ENCODE measurements at regions not wholly inside any gene's neighbourhood (a gene's known extent, or its start where the extent isn't known, plus 50 kb on each side); places are given as distances from the start of the nearest gene placed in this dataset.

DNA sequence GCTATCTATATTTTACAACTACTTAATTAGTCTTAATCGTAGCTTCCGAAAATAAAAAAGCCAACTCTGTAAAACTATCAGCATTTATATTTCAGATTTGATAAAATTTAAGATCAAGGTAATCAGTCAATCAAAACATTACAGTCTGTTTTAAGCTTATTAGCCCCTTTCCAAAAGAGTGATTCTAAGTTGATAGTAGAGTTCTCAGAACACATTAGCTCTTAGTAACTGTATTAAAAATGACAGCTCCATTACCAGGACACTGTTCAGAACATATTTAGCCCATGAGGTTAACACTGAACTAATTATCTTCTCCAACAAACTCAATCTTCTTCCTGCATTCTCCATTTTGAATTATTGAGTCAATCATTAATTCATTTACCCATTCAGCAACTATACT is 110.3 kb upstream of the PALS2 start:
- FAIRE-seq (no peak), DNase-seq (ENCODE audit: extremely low spot score, insufficient read length, low read depth) (no peak)

DNA sequence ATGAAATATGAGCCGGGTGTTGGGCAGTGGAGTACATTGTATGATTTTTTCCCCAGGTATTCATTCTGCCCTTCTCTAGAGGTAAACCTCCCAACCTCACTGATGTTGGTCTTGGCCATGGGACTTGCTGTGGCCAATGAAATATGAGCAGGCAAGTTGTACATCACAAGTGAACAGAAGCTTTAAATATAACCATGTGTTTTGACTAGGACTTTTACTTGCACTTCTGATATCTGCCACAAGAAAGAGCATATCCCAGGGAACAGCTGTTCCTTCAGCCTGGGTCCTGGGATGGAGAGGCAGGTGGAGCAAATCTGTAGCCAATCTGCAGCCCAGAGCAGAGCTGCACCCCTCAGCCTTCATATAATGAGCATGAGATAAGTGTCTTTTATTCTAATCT is 109.8 kb upstream of the PALS2 start:
- FAIRE-seq, result no peak
- DNase-seq (ENCODE audit: extremely low spot score, insufficient read length, low read depth), result no peak

DNA sequence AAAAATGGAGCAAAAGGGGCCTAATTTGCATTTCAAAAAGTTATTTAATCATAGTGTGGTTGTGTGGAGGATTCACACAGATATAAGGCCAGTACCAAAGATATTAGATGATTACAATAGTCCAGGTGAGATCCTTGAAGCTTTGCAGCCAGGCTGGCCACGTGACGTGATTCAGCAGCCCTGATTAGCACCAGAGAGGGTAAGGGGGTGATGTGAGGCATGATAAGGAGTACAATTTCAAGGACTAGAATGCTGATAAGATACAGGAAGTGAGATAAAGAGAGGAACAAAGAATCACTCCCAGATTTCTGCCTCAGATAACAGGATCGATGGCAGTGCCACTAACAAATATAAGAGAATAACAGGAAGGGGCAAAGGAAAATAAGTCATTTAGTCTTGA is 108.4 kb upstream of the PALS2 start:
- no peak for DNase-seq (ENCODE audit: extremely low spot score, insufficient read length, low read depth)
- FAIRE-seq, result no peak

DNA sequence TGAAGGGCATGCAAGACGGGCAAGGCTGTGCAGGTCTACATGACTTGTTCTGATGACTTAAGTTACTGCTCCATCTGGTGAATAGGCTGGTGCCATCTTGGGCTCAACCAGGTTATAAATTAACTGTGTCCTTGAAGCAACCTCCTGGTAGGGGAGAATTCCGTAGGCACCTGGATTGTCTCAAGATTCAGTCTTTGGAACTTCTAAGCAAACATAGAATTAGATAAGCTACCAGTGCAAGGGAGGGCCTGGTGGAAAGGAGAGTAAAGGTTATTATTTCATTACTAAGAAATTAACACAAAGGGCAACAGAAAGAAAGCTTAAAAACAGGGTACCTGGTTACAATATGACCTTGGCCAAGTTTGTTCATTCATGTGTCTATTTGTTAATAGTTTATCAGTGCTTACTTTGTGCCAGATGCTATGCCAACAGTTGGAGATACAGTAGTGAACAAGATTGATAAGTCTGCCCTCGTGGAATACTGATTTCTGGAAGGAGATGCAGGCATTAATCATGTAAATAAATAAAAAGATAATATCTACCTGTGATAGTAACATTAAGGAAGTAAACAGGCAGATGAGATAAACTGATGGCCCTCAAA is 107.0 kb upstream of the PALS2 start:
- no peak for DNase-seq (ENCODE audit: extremely low spot score, insufficient read length, low read depth)
- FAIRE-seq, result no peak

DNA sequence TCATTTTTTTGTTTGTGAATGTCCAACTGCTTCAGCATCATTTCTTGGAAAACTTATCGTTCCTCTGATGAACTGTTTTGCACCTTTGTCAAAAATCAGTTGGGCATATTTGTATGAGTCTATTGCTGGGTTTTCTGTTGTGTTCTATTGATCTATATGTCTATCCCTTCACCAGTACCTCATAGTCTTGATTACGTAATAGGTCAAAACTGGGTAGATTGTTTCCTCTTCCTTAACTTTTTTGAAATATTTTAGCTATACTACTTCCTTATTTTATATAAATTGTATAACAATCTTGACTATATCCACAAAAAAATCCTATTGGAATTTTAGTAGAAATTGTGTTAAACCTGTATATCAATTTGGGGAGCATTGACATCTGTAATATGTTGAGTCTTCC is 104.1 kb upstream of the PALS2 start:
- DNase-seq (ENCODE audit: extremely low spot score, insufficient read length, low read depth), result no peak

DNA sequence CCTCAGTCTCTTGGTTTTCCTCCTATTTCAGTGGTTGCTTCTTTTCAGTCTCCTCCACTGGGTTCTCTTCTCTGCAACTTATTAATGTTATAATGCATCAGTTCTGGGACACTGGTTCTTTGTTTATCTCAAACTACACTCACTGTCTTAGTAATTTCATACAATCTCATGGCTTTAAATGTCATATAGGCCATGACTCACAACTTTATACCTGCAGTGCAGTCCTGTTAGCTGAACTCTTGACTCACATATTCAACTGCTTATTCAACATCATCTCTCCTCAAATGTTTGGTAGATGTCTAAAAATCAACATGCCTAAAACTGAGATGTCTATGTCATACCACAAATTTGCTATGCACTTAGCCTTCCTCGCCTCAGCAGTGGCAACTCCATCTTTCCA is 101.2 kb upstream of the PALS2 start:
- peak; percentile 9 for FAIRE-seq
- no peak for DNase-seq (ENCODE audit: extremely low spot score, insufficient read length, low read depth)

More for the DNA sequence above, 104.1 kb upstream of the PALS2 start:
- FAIRE-seq, result no peak

DNA sequence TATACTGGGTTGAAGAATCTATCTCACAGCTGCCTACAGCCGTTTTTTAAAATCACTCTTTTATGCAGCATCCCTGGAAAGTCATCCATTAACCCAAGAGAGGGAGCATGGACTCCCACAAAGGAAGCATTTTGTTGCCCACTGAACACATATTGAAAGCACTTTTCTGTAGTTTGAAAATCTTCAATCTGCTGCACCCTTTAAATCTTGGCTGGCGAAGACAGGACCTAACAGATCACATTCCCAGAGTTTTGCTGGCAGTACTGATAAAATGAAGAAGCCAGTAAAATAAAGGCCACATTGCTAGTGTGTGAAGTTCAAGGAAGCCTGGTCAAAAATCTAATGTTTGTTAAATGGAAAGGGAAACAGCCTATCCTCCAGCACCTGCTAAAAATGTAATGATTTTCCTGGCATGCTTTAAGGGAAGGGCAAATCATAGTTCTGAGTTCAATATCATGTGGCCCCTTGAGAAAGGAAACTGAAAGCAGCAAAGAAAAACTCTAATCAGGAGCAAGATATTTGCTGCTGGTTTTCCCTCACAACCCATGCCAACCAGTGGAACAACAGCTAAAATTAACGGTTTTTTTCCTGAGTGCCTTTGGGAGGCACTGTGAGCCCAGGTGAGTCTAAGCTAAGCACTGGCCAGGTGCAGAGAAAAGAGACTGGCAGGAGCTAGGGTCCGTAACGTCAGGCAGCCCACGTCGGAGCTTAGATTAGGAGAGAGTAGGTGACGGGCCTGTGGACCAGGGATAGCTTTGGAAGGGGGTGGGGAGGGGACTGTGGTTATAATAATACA is 97.9 kb upstream of the PALS2 start:
- FAIRE-seq, result no peak
- no peak for DNase-seq (ENCODE audit: extremely low spot score, insufficient read length, low read depth)

DNA sequence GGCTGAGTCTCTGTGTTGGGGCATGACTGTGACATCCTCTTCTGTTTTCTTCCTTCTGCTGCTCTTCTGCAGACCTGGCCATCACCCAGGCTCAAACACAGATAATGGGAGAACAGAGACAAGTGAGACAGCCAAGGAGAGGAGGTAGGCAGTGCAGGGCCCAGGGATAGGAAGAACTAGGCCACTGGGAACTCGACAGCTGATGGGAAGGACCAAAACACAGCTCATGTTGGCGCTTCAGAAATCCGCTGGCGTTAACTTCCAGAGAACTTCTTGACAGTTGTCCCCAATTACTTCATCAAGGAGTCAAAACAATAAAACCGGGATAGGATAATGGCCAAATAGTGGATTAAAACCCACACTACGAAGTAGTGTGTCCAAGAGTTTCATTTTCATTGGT is 97.0 kb upstream of the PALS2 start:
- DNase-seq (ENCODE audit: extremely low spot score, insufficient read length, low read depth) (no peak), FAIRE-seq (no peak)

DNA sequence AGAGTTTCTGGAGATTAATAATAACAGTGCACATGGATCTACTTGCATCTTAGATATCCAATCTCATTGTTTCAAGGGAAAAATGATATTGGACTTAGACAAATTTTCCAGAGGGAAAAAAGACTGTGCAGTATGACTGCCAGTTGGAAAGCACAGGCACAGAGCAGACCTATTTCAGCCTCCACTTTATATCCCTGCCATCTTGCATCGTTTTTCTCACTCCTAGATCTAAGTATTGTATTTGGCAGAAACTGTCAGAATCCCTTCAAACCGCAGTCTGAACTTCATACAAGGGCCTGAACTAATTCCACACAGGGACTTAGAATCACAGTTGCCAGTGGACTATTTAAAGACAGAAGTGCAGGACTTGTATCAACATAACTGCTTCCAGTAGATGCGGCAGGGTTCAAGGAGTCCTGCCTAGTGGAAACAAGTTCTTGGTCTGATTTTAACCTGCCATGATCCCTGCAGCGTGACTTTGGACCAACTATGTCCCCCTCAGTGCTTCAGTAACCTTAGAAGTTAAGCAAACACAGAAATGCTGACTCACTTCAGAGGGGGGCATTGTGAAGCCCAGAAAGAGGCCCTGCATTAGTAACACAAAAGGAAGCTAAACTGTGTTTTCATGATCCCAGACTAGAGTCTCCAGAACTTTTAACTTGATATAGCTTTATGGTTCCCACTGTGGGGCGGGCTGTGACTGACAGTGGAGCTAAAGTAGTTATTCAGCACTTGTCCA is 95.7 kb upstream of the PALS2 start:
- DNase-seq (ENCODE audit: extremely low spot score, insufficient read length, low read depth) (no peak), FAIRE-seq (no peak)

DNA sequence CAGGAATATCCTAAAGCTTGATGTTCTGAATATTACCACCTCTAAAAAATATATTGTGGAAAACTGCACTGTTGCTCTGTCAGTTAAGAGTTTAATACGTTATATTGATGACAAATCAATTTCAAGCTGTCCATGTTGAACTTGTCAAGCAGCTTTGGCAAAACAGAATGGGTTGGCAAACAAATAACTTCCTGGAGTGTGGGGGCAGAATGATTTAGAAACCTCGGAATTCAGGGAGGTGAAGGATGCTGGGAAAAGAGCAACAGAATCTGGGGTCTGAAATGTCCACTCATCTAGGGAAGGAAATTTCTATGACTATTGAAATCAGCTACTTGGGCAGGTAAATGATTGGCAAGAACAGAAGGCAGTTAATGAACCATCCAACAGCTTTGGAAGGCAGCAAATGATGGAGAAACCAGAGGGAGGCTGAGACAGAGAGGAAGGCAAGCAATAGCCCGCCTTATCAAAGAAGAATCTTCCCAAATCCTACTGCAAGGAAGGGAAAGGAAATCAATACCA is 95.1 kb upstream of the PALS2 start:
- DNase-seq (ENCODE audit: extremely low spot score, insufficient read length, low read depth) (no peak), FAIRE-seq (no peak)

DNA sequence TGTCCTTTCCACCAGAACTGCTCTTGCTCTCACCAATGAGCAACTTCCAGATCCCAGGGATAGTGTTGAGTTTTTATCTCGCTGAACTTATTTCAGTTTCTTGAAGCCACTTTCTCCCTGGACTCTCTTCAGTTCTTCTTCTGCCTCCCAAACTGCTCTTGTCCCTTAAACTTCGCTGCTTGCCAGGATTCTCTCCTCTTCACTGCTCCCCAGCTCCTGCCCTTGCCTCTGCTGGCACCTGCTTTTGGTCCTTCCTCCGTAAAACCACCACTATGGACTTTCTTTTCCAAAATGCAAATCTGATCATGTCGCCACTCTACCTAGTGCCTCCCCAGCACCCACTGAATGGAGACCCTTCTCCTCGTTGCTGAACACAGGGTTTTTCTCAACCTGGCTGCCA is 92.8 kb upstream of the PALS2 start:
- FAIRE-seq (no peak), DNase-seq (ENCODE audit: extremely low spot score, insufficient read length, low read depth) (no peak)

DNA sequence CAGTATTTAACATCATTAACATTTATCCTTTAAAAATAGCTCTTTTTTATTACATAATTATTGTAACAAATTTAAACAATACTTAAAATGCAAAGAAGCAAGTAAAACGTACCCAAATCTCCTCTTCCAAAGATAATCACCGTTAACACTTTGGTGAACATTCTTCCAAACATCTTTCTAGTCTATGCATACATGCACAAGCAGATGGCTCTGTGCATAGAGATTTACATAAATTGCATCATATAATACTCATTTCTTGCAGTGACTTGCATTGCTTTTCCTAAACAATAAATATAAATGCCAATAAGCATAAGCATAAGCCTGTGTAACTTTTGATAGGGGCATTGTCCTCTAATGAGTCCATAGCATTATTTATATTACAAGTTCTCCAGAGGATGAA is 89.4 kb upstream of the PALS2 start:
- DNase-seq (ENCODE audit: extremely low spot score, insufficient read length, low read depth), result no peak
- FAIRE-seq, result no peak

DNA sequence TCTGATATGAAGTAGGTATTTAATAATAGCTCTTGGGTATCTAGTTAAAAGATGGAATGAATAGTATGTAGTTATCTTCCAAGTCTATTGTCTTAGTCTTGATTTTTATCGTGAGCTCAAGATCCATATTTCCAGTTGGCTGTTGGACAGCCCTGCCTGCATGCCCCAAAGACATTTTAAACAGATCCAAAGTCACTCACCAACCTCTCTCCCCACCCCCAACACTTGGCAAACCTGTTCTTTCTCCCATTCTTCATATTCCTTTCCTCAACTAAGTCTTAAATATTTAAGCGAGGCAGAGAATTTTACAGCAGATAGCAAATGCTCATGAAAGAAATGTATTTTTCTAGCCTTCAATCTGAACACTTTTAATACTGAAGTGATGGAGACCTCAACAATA is 80.7 kb upstream of the PALS2 start:
- DNase-seq (ENCODE audit: extremely low spot score, insufficient read length, low read depth) (no peak), FAIRE-seq (no peak)

DNA sequence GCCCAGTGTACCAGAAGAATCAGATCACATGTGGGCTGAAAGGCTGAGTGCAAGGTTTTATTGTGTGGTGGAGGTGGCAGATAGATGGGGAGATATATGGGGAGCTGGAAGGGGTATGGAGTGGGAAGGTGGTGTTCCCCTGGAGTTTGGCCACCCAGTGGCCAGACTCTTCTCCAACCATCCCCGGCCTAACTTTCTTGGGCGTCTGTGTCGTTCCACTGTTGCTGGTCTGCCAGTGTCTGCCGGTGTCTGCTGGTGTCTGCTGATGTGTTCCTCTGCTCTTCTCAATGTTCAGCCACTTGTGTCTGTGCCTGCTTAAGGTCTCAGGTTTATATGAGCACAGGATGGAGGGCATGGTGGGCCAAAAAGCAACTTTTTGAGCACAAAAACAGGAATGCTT is 78.4 kb upstream of the PALS2 start:
- FAIRE-seq, result no peak
- no peak for DNase-seq (ENCODE audit: extremely low spot score, insufficient read length, low read depth)

DNA sequence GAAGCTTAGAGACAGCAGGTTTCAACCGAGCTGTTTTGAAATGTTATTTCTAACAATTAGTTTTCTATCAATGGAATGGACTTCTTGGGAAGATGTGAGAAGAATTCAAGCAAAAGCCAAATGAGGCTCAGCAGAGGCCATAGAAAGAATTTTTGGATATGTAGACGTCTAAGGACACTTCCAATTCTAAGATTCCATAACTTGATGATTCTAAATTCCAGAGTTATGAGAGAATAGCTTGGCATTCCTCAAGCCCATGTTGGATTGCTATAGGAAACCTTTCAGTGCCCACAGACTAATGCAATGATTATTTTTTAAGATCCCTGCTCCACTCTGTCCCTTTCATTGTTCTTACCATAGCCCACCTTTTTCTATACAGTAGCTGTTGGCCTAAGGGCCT is 77.2 kb upstream of the PALS2 start:
- FAIRE-seq (no peak), DNase-seq (ENCODE audit: extremely low spot score, insufficient read length, low read depth) (no peak)

DNA sequence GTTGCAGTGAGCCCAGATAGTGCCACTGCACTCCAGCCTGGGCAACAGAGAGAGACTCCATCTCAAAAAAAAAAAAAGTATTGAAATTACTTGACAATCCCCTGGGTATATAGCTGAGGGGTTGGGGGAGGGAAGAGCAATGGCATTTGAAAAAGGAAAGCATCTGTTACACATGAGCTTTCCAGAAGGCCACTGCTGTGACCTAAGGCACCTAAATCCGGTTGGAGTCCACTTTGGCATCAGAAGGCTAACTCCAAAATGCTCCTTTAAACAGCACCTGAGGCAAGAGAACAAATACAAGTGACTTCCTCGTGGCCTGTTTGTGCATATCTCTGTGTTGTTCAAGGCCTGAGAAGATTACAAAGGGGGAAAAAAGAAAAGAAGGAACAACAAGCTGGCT is 74.8 kb upstream of the PALS2 start:
- no peak for FAIRE-seq
- DNase-seq (ENCODE audit: extremely low spot score, insufficient read length, low read depth), result no peak

DNA sequence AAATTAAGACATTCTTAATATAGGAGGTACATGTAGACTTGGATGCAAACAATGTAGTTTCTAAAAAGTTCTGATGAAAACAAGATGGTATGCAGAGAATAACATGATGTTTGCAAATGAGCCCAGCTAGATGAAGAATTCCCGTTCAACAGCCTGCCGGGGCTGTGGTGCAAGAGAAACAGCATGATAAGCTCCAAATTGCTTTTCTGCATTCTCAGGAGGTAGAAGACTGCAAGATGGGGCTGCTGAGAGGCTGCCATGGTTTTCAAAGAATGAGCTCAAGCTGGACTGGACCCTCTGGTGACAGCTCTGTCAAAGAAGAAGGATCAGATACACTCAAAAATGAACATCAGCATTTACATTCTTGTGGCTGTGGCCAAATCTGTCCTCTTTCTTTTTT is 73.4 kb upstream of the PALS2 start:
- no peak for FAIRE-seq
- no peak for DNase-seq (ENCODE audit: extremely low spot score, insufficient read length, low read depth)

DNA sequence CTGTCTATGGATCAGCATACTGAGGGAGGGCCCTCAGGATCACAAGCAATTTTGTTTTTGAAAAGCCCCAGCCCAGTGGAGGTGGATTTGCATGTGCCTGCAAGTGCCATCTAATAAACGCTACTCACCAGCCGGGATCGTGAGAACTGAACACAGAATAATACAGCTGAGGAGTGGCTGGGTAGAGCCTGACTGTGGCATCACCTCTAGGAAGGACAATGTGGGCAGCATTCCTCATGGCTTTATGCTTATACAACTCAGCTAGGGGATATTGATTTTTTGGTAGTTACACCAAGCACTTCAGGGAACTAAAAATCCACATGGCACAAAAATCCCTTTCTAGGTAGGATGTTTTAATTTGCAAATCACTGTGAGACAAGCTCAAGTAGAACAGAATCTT is 72.7 kb upstream of the PALS2 start:
- FAIRE-seq (no peak), DNase-seq (ENCODE audit: extremely low spot score, insufficient read length, low read depth) (no peak)

DNA sequence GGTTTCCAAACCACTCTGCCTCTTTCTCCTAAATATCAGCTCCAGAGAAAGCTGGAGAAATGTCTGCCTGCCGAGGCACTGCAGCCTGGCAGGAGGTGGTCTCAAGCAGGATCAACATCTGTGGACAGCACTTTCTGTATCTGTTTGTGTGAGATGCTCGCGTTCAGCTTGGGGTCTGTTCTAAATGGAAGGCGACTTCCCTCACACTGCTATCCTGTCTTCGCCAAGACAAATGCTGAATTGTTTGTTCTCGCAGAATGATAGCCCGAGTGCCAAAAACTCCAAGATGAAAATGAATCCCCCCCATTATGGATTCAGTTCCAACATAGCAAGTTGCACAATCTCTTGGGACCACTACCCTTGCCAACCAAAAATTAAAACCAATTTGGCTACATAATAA is 72.2 kb upstream of the PALS2 start:
- no peak for FAIRE-seq
- DNase-seq (ENCODE audit: extremely low spot score, insufficient read length, low read depth), result no peak

DNA sequence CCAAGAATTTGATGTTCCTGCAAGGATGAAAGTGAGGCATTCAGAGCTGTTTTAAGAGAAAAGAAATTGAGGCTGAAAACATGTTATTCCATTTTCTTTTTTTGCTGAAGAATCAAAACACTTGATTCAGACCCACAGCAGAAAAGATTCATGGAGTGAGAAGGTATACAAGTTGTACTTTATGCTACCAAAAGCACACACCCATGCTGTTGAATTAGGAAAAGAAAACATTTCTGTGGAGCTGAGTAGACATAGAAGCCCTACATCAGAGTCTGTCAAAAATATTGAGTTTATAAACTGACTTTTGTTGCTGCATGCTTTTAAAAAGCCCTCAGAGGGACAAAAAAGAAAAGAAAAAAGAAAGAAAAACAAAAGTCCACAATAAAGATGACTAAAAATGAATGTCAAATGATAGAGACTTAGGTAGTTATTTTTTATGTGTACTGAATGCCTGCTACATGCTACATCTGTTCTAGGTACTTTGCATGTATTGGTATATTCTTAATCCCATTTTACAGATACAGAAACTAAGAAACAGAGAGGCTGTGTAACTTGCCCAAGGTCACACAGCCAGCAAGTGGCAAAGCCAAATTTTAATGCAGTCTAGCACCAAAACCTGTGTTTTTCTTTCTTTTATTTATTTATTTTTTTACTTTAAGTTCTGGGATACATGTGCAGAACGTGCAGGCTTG is 71.7 kb upstream of the PALS2 start:
- FAIRE-seq (no peak), DNase-seq (ENCODE audit: extremely low spot score, insufficient read length, low read depth) (no peak)

DNA sequence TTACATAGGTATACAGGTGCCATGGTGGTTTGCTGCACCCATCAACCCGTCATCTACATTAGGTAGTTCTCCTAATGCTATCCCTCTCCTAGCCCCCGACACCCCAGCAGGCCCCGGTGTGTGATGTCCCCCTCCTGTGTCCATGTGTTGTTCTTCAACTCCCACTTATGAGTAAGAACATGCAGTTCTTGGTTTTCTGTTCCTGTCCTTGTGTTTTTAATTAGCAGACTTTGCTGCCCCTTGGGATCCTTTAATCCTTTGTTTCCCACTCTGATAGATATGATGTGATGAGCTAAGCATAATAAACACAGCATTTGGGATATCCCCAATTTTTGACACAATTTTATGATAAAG is 71.1 kb upstream of the PALS2 start:
- DNase-seq (ENCODE audit: extremely low spot score, insufficient read length, low read depth) (no peak), FAIRE-seq (peak; percentile 48)

Measured in GM18507 (cell line).